ENCODE measurements at regions not wholly inside any gene's neighbourhood (a gene's known extent, or its start where the extent isn't known, plus 50 kb on each side); places are given as distances from the start of the nearest gene placed in this dataset.

DNA sequence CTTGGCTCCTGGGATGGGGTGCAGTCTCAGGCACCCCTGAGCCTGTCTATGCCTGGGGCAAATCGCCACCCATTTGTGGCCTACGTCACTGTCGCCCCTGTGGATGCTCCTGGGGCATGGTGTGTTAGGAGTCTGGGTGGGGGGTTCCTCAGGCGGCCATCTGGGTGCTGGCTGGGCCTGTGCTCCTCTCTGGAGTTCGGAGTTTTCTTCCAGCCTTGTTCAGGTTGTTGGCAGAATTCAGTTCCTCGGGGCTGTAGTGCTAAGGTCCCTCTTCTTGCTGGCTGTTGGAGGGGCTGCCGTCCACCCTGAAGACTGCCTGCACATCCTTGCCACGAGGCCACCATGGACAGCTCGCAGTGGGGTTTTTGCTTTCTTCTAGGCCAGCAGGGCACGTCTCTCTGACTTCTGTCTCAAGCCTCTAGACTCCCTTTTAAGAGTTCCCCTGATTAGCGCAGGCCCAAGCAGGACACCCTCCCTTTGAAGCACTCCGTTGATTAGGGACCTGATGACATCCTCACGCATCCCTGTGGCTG is 86.7 kb upstream of the C1orf174 start:
- TF ChIP-seq EZH2 (IDR thresholded peaks at IDR 0.05), result no peak
- TF ChIP-seq POLR2AphosphoS5 (IDR thresholded peaks at IDR 0.05; ENCODE audit: borderline replicate concordance, low read depth, low read length), result no peak
- no peak for TF ChIP-seq FOXP2 (optimal IDR thresholded peaks at IDR 0.05; ENCODE audit: control extremely low read depth, extremely low read length, insufficient read depth)
